ENCODE measurements at regions not wholly inside any gene's neighbourhood (a gene's known extent, or its start where the extent isn't known, plus 50 kb on each side); places are given as distances from the start of the nearest gene placed in this dataset.

- ATAC-seq: no peak
Measured at GRCh38 chr5:96058084-96058483, 96.4 kb upstream of the ELL2 start.

More at GRCh38 chr5:96058084-96058483, 96.4 kb upstream of the ELL2 start:
- BruUV-seq (replicated peaks): no TSS peak
- Histone ChIP-seq H4K20me1 (ENCODE audit: insufficient read depth) (no peaks in the 10 kb centered on the region), H3K4me2 (ENCODE audit: low read length) (no peak overlapping the region), H3K36me3 (ENCODE audit: control insufficient read depth in 1 of 2, insufficient read depth in 2 of 2, low read length in 2 of 2) (no peaks in the 10 kb centered on the region), H3K4me3 (replicated peaks in 1 of 2; ENCODE audit: low read depth in 1 of 2, low read length in 2 of 2) (no peak overlapping the region), H3K9me3 (ENCODE audit: control insufficient read depth in 1 of 2, insufficient read depth in 1 of 2, low read depth in 1 of 2, low read length in 2 of 2) (no peaks in the 10 kb centered on the region), H3K79me2 (ENCODE audit: insufficient read depth, low read length) (no peaks in the 10 kb centered on the region), H3K27me3 (ENCODE audit: insufficient read depth, low read length) (no peaks in the 10 kb centered on the region), H3K9ac (ENCODE audit: low read length) (no peak overlapping the region), H2AFZ (ENCODE audit: low read depth, low read length, poor library complexity, severe bottlenecking) (no peak overlapping the region), H3K9me2 (ENCODE audit: insufficient read depth) (no peaks in the 10 kb centered on the region), H3K27ac (ENCODE audit: low read depth, low read length) (no peak overlapping the region), H3K4me1 (ENCODE audit: control insufficient read depth in 1 of 2, insufficient read depth in 2 of 2, low read length in 2 of 2) (no peaks in the 10 kb centered on the region)
- ChIA-PET POLR2A (no interaction called here), CTCF (no interaction called here), RAD21 (ENCODE audit: low non-redundant PET in 1 of 2, low total read pairs in 2 of 2, uncharacterized antibody in 2 of 2, unreplicated experiment in 2 of 2) (no interaction called here)
- intact Hi-C loops (cut with micrococcal nuclease): loop anchor here (10.0 kb wide), 1 partner anchor 63 kb away; no protein-coding TSS in a partner anchor
- DNase-seq (ENCODE audit: low read depth, low spot score): no peak
- TF ChIP-seq SP1 (IDR thresholded peaks at IDR 0.05; ENCODE audit: low read depth): no peak
- TF ChIP-seq SIN3A (IDR thresholded peaks at IDR 0.05; ENCODE audit: low read depth): no peak
- TF ChIP-seq TCF7L2 (IDR thresholded peaks at IDR 0.05; ENCODE audit: borderline replicate concordance, extremely low read depth, insufficient read depth, insufficient read length): no peak
- no peak for TF ChIP-seq POLR2AphosphoS5 (IDR thresholded peaks at IDR 0.05; ENCODE audit: low read depth, low read length)
- TF ChIP-seq REST (IDR thresholded peaks at IDR 0.05; ENCODE audit: low read depth): no peak
- TF ChIP-seq EGR1 (IDR thresholded peaks at IDR 0.05; ENCODE audit: low read depth): no peak

All from HCT116 (cell line).